HEK293 (cell line): ENCODE measurements at regions not wholly inside any gene's neighbourhood (a gene's known extent, or its start where the extent isn't known, plus 50 kb on each side); places are given as distances from the start of the nearest gene placed in this dataset.

ENCODE experiments used
- CTCF ChIP-seq: fragments of 450-650 bp; formaldehyde crosslinking; IDR thresholded peaks from 2 replicates; pipeline ENCODE4 v1.5.1; 2016; ENCODE audit warnings: missing biosample characterization, missing genetic modification characterization
- PRDM10 ChIP-seq: fragments of 450-650 bp; formaldehyde crosslinking; IDR thresholded peaks from 2 replicates; pipeline ENCODE4 v1.5.1; 2016; ENCODE audit warnings: missing biosample characterization, missing genetic modification characterization
- REST ChIP-seq: fragments of 450-650 bp; formaldehyde crosslinking; IDR thresholded peaks from 2 replicates; pipeline ENCODE4 v1.5.1; 2016; ENCODE audit warnings: missing biosample characterization, missing genetic modification characterization
- TCF7L2 ChIP-seq: IDR thresholded peaks from 2 replicates; pipeline ENCODE4 v1.6.1; 2011; ENCODE audit warnings: low read depth, mild to moderate bottlenecking, inconsistent platforms, low read length, moderate library complexity, borderline replicate concordance
- ZBTB1 ChIP-seq: fragments of 450-650 bp; formaldehyde crosslinking; IDR thresholded peaks from 2 replicates; pipeline ENCODE4 v1.5.1; 2016; ENCODE audit warnings: missing biosample characterization, missing genetic modification characterization
- ZBTB7A ChIP-seq: fragments of 450-650 bp; formaldehyde crosslinking; IDR thresholded peaks from 2 replicates; pipeline ENCODE4 v1.5.1; 2016; ENCODE audit warnings: low read depth, missing biosample characterization, missing genetic modification characterization
- ZNF26 ChIP-seq: fragments of 450-650 bp; formaldehyde crosslinking; IDR thresholded peaks from 2 replicates; pipeline ENCODE4 v1.5.1; 2016; ENCODE audit warnings: missing biosample characterization, missing genetic modification characterization
- ZNF274 ChIP-seq, 2 experiments: fragments of 200-500 bp in 1 of 2; fragments of 450-650 bp in 1 of 2; sonication (Bioruptor generic) in 1 of 2; formaldehyde crosslinking in 1 of 2; IDR thresholded peaks; 2 replicates each; pipeline versions ENCODE4 v1.5.1 to v1.6.1; 2014 to 2016; ENCODE audit warnings: borderline replicate concordance in 1 of 2, inconsistent platforms in 1 of 2, low read length in 1 of 2, missing biosample characterization in 1 of 2, missing genetic modification characterization in 1 of 2
- ZNF335 ChIP-seq: fragments of 450-650 bp; formaldehyde crosslinking; conservative IDR thresholded peaks from 2 replicates; pipeline ENCODE4 v1.5.1; 2016; ENCODE audit warnings: missing biosample characterization, missing genetic modification characterization
- ZNF510 ChIP-seq: fragments of 450-650 bp; formaldehyde crosslinking; IDR thresholded peaks from 2 replicates; pipeline ENCODE4 v1.5.1; 2018; ENCODE audit warnings: mild to moderate bottlenecking, missing genetic modification characterization, missing biosample characterization; ENCODE audit not compliant: insufficient replicate concordance
- ZNF530 ChIP-seq: fragments of 450-650 bp; formaldehyde crosslinking; IDR thresholded peaks from 2 replicates; pipeline ENCODE4 v1.5.1; 2016; ENCODE audit warnings: low read depth, missing biosample characterization, missing genetic modification characterization
- ZNF830 ChIP-seq: fragments of 450-650 bp; IDR thresholded peaks from 2 replicates; pipeline ENCODE4 v1.5.0; 2018; ENCODE audit warnings: missing biosample characterization, missing genetic modification characterization, low read depth, mild to moderate bottlenecking, moderate library complexity
- ZNF837 ChIP-seq: fragments of 450-650 bp; formaldehyde crosslinking; IDR thresholded peaks from 2 replicates; pipeline ENCODE4 v1.5.1; 2016; ENCODE audit warnings: missing biosample characterization, missing genetic modification characterization
- ZSCAN18 ChIP-seq: fragments of 450-650 bp; formaldehyde crosslinking; IDR thresholded peaks from 2 replicates; pipeline ENCODE4 v1.5.1; 2016; ENCODE audit warnings: missing biosample characterization, missing genetic modification characterization

- no peak for TF ChIP-seq ZNF830 (tag by site-specific recombination)
- no peak for TF ChIP-seq ZNF837
- no peak for TF ChIP-seq CTCF (tag by site-specific recombination)
- no peak for TF ChIP-seq ZSCAN18 (tag by site-specific recombination)
- no peak for TF ChIP-seq ZBTB1
- TF ChIP-seq ZNF26, result no peak
- TF ChIP-seq ZNF510 (tag by site-specific recombination), result no peak
- TF ChIP-seq ZNF274 (IDR thresholded peaks at IDR 0.05; ENCODE audit: low read length), result no peak
- TF ChIP-seq ZNF274 (tag by site-specific recombination; IDR thresholded peaks at IDR 0.05; ENCODE audit: borderline replicate concordance), result no peak
- TF ChIP-seq TCF7L2, result no peak
- TF ChIP-seq ZNF335 (tag by site-specific recombination), result no peak
- TF ChIP-seq PRDM10 (tag by site-specific recombination), result no peak
- TF ChIP-seq REST, result no peak
- TF ChIP-seq ZBTB7A (tag by site-specific recombination), result no peak
- TF ChIP-seq ZNF530 (tag by site-specific recombination), result no peak
Measured at GRCh38 chr7:28885771-28886170, 72.4 kb downstream of the TRIL start.
